GM12891 (cell line): ENCODE measurements at regions not wholly inside any gene's neighbourhood (a gene's known extent, or its start where the extent isn't known, plus 50 kb on each side); places are given as distances from the start of the nearest gene placed in this dataset.

Source experiments
- PAX5 ChIP-seq: IDR thresholded peaks from 2 replicates; pipeline ENCODE4 v1.6.1; 2011; ENCODE audit warnings: low read length, moderate library complexity, mild to moderate bottlenecking; ENCODE audit not compliant: insufficient read depth, severe bottlenecking
- POLR2A ChIP-seq: IDR thresholded peaks from 2 replicates; pipeline ENCODE4 v1.6.1; 2011; ENCODE audit warnings: low read depth, low read length, control low read depth
- POLR2AphosphoS5 ChIP-seq: IDR thresholded peaks from 2 replicates; pipeline ENCODE4 v1.6.1; 2011; ENCODE audit warnings: low read depth, low read length, control low read depth
- POU2F2 ChIP-seq: IDR thresholded peaks from 2 replicates; pipeline ENCODE4 v1.6.1; 2011; ENCODE audit warnings: low read depth, mild to moderate bottlenecking, control low read depth, low read length, moderate library complexity
- TAF1 ChIP-seq: IDR thresholded peaks from 2 replicates; pipeline ENCODE4 v1.6.1; 2011; ENCODE audit warnings: low read depth, low read length, control low read depth

- TF ChIP-seq POLR2A (no peak), TAF1 (no peak), POLR2AphosphoS5 (no peak), POU2F2 (no peak), PAX5 (no peak)
Measured at GRCh38 chr1:114333690-114334089, 177.3 kb downstream of the TRIM33 start.
